HG02970 (cell line): ENCODE measurements at regions not wholly inside any gene's neighbourhood (a gene's known extent, or its start where the extent isn't known, plus 50 kb on each side); places are given as distances from the start of the nearest gene placed in this dataset.
"Not testable (repeated sequence)": the region's sequence is repeated elsewhere in the genome, so short reads cannot be mapped to it uniquely, and the experiment has no call there.

Experiments
- ATAC-seq: cut with Tn5 transposase; IDR thresholded peaks from one replicate; pipeline ENCODE4 v1.9.1; 2021; ENCODE audit warnings: mild to moderate bottlenecking, moderate library complexity, moderate number of reproducible peaks; ENCODE audit not compliant: unreplicated experiment, low FRiP score

DNA sequence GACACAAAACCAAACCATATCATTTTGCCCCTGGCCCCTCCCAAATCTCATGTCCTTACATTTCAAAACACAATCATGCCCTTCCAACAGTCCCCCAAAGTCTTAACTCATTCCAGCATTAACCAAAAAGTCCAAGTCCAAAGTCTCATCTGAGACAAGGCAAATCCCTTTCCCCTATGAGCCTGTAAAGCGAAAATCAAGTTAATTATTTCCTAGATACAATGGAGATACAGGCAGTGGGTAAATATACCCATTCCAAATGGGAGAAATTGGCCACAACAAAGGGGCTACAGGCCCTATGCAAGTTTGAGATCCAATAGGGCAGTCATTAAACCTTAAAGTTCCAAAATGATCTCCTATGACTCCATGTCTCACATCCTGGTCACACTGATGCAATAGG is 709.9 kb upstream of the LUZP2 start:
- not testable (repeated sequence) for ATAC-seq

DNA sequence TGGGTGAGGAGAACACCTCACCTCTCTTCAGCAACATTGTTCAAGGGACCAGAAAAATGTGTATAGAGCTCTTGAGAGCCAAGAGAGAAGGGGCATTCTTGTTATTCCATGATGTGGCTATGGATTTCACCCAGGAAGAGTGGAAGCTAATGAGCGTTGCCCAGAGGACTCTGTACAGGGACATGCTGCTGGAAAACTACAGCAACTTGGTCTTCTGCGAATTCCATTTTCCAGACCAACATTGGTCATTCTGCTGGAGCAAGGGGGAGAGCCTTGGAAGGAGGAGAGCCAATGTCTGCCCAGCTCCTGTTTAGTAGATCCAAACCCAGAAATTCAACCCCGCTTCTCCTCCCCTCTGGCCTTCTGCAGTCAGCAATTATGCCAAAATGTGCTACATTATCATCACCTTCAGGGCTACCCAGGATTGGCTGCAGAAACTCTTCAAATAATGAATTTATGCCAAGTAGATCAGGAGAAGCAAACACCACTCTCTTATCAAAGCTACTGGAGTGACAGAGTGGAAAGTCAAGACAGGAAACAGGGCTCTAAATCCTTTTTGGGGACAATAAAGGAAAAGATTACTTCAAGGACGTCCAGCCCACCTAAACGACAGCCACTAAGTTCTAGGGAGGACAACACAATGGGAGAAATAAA is 707.5 kb upstream of the LUZP2 start:
- ATAC-seq: no peak

DNA sequence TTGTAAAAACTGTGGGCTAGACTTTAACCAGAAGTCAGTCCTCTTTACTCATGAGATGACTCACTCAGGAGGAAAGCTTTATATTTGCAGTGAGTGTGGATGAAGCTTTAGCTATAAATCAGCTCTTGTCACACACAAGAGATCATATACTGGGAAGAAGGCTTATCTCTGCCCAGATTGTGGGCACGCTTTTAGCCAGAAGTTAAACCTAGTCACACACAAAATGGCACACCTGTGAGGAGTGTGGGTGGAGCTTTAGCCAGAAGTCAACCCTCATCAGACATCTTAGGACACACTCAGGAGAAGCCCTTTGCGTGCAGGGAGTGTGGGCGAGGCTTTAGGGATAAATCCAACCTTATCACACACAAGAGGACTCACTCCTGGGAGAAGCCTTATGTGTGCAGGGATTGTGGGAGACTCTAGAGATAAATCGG is 706.9 kb upstream of the LUZP2 start:
- ATAC-seq: no peak

DNA sequence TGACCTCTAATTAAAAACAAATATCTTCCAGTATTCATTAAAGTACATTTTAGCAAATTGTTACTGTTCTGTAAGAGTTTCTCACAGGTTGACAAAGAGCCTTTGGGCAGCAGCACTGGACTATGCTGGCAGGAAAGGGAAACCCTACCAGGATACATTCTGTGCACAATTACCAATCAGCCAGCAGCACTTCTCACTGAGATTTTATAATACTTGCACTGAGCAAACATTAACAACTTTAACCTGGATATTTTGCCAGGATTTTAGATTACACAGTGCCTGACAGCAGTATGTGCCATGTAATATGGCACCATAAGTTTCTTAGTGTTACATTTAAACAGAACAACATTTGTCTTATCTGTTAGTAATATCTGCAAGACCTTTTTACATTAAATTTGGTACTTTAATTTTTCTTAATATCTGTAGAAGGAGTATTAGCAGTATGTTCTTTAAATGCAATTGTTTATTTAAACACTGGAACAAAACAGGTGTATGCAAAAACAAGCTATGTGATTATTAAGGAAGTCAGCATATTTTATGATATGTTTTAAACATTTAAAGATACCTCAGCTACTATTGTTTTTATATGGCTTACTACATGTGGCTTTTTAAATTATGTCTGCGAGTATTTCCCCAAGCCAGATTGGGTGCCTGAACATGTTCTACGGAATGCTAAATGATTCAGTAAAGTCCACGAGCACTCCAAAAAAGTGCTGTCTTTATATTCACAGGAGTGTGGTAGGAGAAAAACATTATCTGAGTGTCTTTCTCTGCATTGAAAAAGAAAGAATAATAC is 699.0 kb upstream of the LUZP2 start:
- ATAC-seq: no peak

DNA sequence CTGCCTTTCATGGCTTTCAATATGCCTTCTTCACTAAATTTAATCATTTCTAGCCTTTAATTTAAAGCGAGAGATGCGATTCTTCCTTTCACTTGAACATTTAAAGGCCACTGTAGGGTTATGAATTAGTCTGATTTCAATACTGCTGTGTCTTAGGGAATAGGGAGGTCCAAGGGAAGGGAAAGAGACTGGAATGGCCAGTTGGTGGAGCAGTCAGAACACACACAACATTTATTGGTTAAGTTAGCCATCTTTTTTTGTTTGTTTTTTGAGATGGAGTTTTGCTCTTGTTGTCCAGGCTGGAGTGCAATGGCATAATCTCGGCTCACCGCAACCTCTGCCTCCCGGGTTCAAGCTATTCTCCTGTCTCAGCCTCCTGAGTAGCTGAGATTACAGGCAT is 662.5 kb upstream of the LUZP2 start:
- not testable (repeated sequence) for ATAC-seq

DNA sequence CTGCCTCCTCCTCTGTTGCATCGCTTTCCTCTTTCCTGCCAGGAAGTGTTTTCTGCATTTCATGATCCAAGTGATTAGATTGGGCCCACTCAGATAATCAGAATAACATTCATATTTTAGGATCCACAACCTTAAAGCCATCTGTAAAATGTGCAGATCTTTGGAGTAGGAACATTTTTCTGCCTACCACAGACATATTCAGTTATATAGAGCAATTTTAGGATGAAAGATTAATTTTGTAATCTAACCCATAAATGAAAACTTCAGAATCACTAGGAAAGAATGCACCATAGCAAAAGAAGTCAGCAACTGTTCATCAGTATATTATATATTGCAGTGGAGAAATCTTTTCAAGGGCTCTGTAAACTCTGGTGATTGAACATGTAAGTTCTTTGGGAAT is 659.9 kb upstream of the LUZP2 start:
- ATAC-seq: no peak

DNA sequence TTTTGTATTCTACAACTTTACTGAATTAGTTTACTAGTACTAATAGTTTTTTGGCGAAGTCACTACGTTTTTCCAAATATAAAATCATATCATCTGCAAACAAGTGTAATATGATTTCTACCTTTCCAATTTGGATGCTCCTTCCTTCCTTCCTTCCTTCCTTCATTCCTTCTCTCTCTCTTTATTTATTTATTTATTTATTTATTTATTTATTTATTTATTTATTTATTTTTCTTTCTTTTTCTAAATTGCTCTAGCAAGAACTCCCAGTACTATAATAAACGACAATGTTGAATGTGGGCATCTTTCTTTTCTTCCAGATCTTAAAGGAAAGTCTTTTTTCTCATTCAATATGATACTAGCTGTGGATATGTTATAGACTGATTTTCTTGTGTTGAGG is 656.0 kb upstream of the LUZP2 start:
- no peak for ATAC-seq

DNA sequence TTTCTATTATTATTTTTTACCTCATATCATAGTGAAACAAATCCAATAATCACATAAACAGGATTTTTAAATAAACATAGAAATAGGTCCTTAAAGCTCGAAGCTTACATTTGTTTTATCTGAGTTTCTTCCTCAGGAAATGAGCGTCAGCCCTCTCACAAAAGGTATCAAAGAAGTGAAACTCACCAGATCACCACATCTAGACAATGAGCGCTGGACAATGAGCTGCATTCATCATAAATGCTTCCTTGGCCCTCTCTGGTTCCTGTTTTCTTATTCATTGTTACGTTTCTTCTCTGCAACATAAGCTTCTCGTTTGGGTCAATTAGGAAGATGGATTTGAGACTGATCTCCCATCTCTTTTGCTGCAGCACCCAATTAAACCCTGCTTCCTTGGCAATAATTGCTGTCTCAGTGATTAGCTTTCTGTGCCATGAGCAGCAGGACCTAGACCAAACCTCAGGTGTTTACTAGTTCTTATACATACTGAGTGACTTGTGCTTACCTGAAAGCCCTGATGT is 649.9 kb upstream of the LUZP2 start:
- ATAC-seq: no peak

DNA sequence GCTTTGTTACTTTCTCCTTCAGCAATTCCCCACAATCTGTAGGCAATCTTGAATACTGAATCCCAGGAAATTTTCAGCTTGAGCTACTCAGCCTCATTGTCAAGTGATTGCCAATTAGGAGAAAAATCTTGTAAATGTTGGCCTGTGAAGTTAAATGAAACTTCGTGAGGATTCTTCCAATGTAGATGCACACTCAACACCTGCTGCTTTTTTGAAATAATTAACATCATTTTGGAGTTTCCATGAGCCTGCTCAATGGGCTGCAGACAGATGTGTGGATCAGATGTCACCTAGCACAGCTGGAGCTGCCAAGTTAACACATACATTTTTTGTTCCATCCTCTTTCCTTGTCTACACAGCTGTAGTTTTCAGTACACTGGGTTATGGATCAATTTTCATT is 645.6 kb upstream of the LUZP2 start:
- ATAC-seq: no peak

DNA sequence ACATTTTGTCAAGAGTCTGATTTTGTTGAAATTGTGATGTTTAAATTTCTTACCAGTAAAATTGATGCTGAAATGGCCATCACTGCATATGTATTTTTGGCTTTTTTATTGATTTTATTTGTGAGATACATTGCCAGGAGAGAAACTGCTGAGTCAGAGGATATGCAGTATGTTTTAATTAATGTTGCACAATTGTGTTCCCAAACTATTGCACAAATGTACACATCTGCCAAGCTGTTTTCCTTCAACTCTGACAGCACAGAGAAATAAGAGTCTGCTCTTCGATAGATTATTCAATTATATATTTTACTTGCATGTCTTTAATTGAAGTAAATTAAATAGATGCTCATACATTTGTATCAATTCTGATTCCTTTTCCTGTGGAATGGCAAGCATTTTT is 640.2 kb upstream of the LUZP2 start:
- ATAC-seq: no peak

DNA sequence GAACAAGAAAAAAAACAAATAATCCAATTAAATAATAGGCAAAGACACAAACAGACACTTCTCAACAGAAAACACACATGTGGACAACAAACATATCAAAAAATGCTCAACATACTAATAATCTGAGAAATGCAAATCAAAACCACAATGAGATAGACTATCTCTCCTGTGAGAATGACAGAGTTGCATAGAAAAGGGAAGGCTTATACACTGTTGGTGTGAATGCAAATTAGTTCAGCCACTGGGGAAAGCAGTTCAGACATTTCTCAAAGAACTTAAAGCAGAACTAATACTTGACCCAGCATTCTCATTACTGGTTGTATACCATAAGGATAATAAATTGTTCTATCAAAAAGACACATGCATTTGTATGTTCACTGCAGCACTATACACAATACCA is 637.8 kb upstream of the LUZP2 start:
- ATAC-seq: no peak

DNA sequence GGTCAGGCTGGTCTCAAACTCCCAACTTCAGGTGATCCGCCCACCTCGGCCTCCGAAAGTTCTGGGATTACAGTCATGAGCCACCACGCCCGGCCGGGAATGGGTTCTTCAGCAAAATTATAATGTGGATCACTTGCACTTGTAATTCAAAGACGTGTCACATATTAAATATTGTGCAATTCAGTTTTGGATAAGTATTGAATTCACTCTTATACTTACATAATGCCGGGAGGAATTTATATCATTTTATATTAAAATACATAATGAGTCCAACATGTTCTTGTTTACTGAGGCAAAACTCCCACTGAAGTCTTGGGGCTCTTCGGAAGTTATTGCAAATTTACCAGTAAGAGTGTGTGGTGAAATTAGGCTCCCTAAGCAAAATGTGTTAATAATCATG is 635.2 kb upstream of the LUZP2 start:
- no peak for ATAC-seq

DNA sequence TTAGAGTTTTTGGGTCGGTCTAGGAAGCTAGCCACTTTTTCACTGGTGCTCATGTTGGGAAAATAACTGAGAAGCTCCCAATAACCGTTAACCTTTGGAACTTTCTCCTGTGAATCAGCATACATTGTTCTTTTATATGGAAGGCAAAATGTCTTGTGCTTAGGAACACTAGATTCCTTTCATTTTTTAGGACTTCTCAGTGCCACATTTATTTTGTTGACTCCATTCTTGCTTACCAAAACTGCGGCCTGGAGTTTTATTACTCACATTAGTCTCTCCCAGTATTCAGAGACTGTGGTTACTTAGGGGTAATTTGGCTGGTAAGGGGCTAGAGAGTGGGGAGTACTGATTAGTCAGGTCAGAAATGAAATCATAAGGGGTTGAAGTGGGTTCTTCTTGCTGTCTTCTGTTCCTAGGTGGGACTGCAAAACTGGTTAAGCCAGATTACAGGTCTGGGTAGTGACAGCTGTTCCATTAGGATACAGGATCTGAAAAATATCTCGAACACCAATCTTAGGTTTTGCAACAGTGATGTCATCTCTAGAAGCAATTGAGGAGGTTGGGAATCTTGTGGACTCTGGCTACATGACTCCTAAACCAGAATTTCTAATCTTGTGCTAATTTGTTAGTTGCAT is 631.4 kb upstream of the LUZP2 start:
- no peak for ATAC-seq

DNA sequence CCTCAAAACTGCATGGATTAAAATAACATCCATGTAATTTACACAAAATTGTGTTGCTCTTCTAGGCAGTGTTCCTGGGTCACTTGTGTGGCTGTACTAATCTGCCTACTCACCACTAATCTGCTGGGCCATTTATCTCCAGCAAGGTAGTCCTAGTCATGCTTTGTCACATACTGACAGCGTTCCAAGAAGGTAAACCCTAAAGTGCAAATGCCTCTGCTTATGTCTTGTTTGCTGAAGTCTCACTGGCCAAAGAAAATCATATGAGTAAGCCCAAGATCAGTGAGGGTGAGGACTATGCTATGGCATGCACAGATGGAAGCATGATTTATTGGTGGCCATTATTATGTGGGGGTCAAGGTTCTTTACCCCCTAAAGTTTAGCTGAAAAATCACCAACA is 630.2 kb upstream of the LUZP2 start:
- ATAC-seq: no peak

DNA sequence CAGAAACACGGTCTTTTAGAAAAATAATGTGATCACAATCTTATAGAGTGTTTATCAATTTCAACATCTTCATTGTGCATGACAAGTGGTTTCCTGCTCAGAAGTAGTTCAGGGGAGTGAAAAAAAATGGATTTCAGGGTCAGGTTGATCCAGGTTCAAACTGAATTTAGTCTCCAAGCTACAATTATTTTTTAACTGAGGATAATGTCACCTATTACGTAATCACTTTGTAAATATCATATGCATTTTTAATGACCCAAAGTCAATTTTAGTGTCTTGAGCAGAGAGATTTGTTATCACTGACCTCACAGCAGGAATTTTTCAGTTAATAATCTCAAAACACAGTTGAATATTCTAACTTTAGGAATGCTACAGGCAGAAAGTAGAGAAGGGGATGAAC is 627.2 kb upstream of the LUZP2 start:
- no peak for ATAC-seq

DNA sequence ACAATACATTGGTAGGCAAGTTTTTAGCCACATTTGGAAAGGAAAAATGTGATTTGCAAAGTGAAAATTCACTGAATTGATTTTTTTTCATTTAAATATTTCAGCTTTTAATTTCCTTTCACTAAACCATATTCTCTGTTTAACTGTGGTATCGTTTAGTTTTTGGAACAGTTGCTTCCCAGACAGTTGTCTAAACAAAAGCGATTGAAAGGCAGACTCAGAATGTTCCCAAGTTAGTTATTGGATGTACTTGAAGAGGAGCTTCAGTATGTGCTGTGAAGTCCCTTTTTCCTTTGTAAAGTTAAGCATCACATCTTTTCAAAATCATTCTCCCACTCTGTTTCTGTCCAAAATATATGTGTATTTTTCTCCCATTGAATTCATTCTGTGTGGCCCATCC is 623.4 kb upstream of the LUZP2 start:
- no peak for ATAC-seq

DNA sequence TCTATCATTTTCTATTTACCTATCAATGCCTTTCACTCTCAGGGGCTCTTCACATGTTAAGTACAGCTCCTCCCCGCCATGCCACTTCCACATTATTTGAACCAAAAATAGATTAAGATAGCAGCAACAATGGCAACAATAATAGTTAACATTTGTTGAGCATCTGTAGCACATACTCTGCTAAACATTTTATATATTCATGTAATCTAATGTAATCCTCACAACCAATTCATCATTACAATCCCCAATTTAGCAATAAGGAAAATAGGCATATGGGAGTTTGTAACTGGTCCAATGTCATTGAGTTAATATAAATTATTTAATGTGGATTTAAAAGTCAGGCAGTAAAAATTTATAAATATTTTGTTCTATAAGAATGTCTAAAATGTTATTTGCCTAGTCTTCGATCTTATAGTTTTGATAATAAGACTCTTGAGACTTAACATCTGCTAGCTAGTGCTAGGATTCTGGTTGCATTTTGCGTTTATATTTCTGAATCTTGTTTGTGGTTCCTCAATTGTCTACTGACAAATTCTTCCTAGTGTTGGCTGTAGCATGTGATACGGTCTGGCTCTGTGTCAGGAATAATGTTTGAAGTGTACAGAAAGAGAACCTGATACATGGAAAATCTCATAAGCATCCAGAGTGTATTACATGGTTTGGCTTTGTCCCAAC is 621.5 kb upstream of the LUZP2 start:
- no peak for ATAC-seq

DNA sequence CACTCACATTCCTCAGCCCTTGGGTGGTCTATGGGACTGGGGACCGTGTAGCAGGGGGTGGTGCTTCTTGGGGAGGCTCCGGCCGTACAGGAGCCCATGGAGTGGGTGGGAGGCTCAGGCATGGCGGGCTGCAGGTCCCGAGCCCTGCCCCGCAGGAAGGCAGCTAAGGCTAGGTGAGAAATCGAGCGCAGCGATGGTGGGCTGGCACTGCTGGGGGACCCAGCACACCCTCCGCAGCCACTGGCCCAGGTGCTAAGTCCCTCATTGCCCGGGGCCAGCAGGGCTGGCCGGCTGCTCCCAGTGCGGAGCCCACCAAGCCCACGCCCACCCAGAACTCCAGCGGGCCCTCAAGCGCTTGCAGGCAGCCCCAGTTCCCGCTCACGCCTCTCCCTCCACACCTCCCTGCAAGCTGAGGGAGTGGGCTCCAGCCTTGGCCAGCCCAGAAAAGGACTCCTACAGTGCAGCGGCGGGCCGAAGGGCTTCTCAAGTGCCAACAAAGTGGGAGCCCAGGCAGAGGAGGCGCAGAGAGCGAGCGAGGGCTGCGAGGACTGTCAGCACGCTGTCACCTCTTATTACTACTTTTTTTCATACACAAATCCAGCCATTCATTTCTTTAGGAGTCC is 613.3 kb upstream of the LUZP2 start:
- ATAC-seq: not testable (repeated sequence)

DNA sequence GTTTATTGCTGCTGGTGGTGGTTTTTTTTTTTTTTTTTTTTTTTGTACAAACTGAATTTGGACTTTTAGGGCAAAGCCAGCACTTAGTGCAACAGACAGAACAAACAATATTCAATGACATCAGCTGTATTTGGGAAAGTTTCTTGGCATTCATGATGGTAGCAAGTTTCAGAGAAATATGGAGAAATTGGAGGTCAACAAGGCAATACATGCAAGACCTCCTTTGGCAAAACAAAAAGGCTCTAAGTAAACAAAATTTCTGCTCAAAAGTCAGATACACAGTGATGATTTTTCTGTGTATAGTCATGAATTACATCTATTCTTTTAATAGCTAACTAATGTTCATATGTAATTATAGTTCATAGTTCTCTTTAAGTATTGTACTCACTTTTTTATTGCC is 612.5 kb upstream of the LUZP2 start:
- ATAC-seq: no peak

DNA sequence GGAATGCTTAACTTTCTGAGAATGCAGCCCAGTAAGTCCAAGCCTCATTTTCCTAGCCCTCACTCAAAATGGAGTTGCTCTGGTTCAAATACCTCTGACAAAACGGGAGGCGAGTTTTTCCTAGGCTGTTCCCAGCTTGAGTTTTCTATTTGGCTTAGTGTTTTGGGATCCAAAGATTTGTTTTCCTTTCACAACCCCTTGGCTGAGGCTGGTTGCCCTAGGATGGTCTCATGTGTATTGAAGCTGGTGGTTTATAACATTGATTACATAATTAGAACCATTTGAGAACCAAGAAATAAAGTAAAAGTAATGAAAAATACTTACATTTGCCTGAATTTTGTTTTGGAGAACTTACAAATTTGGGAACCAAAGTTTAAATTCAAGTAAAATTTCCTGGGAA is 611.1 kb upstream of the LUZP2 start:
- no peak for ATAC-seq

DNA sequence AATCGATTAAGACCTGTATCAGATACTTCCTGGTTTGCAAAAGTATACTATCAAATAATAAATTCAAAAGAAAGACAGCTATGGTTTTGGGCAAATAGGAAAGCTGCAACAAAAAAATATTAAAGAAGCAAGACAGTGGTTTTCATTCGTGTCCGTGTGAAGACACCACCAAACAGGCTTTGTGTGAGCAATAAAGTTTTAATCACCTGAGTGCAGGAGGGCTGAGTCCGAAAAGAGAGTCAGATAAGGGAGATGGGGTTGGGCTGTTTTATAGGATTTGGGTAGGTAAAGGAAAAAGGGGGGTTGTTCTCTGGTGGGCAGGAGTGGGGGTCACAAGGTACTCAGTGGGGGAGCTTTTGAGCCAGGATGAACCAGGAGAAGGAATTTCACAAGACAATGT is 609.7 kb upstream of the LUZP2 start:
- not testable (repeated sequence) for ATAC-seq
